IMR-90 (cell line): ENCODE measurements at regions not wholly inside any gene's neighbourhood (a gene's known extent, or its start where the extent isn't known, plus 50 kb on each side); places are given as distances from the start of the nearest gene placed in this dataset.

Experiments
- ATAC-seq: fragments of 200-7000 bp; cut with Tn5 transposase; 2 replicates; pipeline ENCODE4 v1.9.1; 2020; ENCODE audit warnings: low read depth, mild to moderate bottlenecking, moderate library complexity
- BruUV-seq: library from RNA; stranded (reverse); fragments of 400-500 nt; replicated peaks from 2 replicates; lab custom pipeline; 2021; lab: Mats Ljungman, UMichigan
- CTCF ChIA-PET: fragments of 300-600 bp; formaldehyde crosslinking; extraction: SDS; loops from one replicate; lab custom pipeline; 2021; ENCODE audit warnings: antibody characterized with exemption; lab: Yijun Ruan, JAX
- POLR2A ChIA-PET: fragments of 300-600 bp; sonication (Branson Sonifier 250); formaldehyde crosslinking; loops from one replicate; lab custom pipeline; 2022; ENCODE audit warnings: antibody characterized with exemption; ENCODE audit not compliant: unreplicated experiment; lab: Charles Lee
- DNase-seq: peaks from one replicate; pipeline ENCODE4 v3.0.0; 2013
- H2AFZ ChIP-seq: replicated peaks from 2 replicates; pipeline ENCODE3; 2013; ENCODE audit warnings: low read length, mild to moderate bottlenecking; ENCODE audit not compliant: poor library complexity
- H2AK5ac ChIP-seq: 2 replicates; pipeline ENCODE4 v1.6.1; 2013; ENCODE audit warnings: low read depth, low read length, inconsistent platforms
- H2AK9ac ChIP-seq: replicated peaks from 2 replicates; pipeline ENCODE3; 2013; ENCODE audit warnings: mild to moderate bottlenecking, low read depth, low read length, moderate library complexity; ENCODE audit not compliant: poor library complexity
- H2BK120ac ChIP-seq: 2 replicates; pipeline ENCODE4 v1.6.1; 2013; ENCODE audit warnings: low read depth, low read length, inconsistent platforms
- H2BK15ac ChIP-seq: 3 replicates; pipeline ENCODE4 v1.6.1; 2013; ENCODE audit warnings: low read depth, low read length, inconsistent platforms
- H2BK20ac ChIP-seq: 2 replicates; pipeline ENCODE4 v1.6.1; 2013; ENCODE audit warnings: low read depth, mild to moderate bottlenecking, inconsistent platforms, low read length, moderate library complexity
- H2BK5ac ChIP-seq: 2 replicates; pipeline ENCODE4 v1.6.1; 2013; ENCODE audit warnings: mild to moderate bottlenecking, low read depth, low read length, inconsistent platforms; ENCODE audit not compliant: poor library complexity, severe bottlenecking
- H3K14ac ChIP-seq: replicated peaks from 2 replicates; pipeline ENCODE4 v1.6.1; 2013; ENCODE audit warnings: low read depth, low read length, inconsistent platforms
- H3K18ac ChIP-seq: 2 replicates; pipeline ENCODE4 v1.6.1; 2013; ENCODE audit warnings: low read depth, low read length, control low read depth
- H3K23ac ChIP-seq: 2 replicates; pipeline ENCODE4 v1.6.1; 2013; ENCODE audit warnings: low read depth, low read length, inconsistent platforms
- H3K27ac ChIP-seq: 2 replicates; pipeline ENCODE4 v1.5.1; 2013; ENCODE audit warnings: mild to moderate bottlenecking, control low read depth, low read length; ENCODE audit not compliant: insufficient read depth
- H3K27me3 ChIP-seq: 2 replicates; pipeline ENCODE4 v1.6.1; 2013; ENCODE audit warnings: low read length; ENCODE audit not compliant: control insufficient read depth, insufficient read depth
- H3K36me3 ChIP-seq: 2 replicates; pipeline ENCODE4 v1.6.1; 2013; ENCODE audit warnings: low read length, mixed read lengths; ENCODE audit not compliant: control insufficient read depth, insufficient read depth
- H3K4ac ChIP-seq: 2 replicates; pipeline ENCODE4 v1.6.1; 2013; ENCODE audit warnings: low read depth, low read length, inconsistent platforms
- H3K4me1 ChIP-seq: 2 replicates; pipeline ENCODE4 v1.6.1; 2013; ENCODE audit warnings: low read length, mixed read lengths; ENCODE audit not compliant: control insufficient read depth, insufficient read depth
- H3K4me2 ChIP-seq: 2 replicates; pipeline ENCODE4 v1.6.1; 2013; ENCODE audit warnings: low read depth, mild to moderate bottlenecking, control low read depth, low read length, moderate library complexity
- H3K4me3 ChIP-seq: 2 replicates; pipeline ENCODE4 v1.5.1; 2013; ENCODE audit warnings: low read depth, mild to moderate bottlenecking, control low read depth, low read length, moderate library complexity; ENCODE audit not compliant: insufficient read depth
- H3K56ac ChIP-seq: 2 replicates; pipeline ENCODE4 v1.6.1; 2013; ENCODE audit warnings: low read length, inconsistent platforms; ENCODE audit not compliant: insufficient read depth; ENCODE audit errors: extremely low read depth
- H3K79me1 ChIP-seq, 2 experiments: 2 replicates each; pipeline ENCODE4 v1.6.1; 2013; ENCODE audit warnings: low read length in 2 of 2, inconsistent platforms in 1 of 2, low read depth in 1 of 2
- H3K9ac ChIP-seq: 2 replicates; pipeline ENCODE4 v1.6.1; 2013; ENCODE audit warnings: low read depth, low read length, control low read depth
- H3K9me1 ChIP-seq: 2 replicates; pipeline ENCODE4 v1.6.1; 2013; ENCODE audit warnings: low read length, inconsistent platforms; ENCODE audit not compliant: insufficient read depth
- H3K9me3 ChIP-seq: 2 replicates; pipeline ENCODE4 v1.6.1; 2013; ENCODE audit warnings: low read length; ENCODE audit not compliant: control insufficient read depth, insufficient read depth
- H4K20me1 ChIP-seq: 2 replicates; pipeline ENCODE4 v1.6.1; 2013; ENCODE audit warnings: low read length, inconsistent platforms; ENCODE audit not compliant: insufficient read depth
- H4K5ac ChIP-seq: 2 replicates; pipeline ENCODE4 v1.6.1; 2013; ENCODE audit warnings: mild to moderate bottlenecking, low read depth, low read length, control low read depth
- H4K8ac ChIP-seq, 2 experiments: 2 replicates each; pipeline ENCODE4 v1.6.1; 2013; ENCODE audit warnings: low read depth in 2 of 2, low read length in 2 of 2, control low read depth in 1 of 2, inconsistent platforms in 1 of 2
- H4K91ac ChIP-seq: 2 replicates; pipeline ENCODE4 v1.6.1; 2013; ENCODE audit warnings: low read depth, low read length, inconsistent platforms; ENCODE audit not compliant: insufficient read depth
- BHLHE40 ChIP-seq: fragments of 150-350 bp; IDR thresholded peaks from 2 replicates; pipeline ENCODE4 v1.6.1; 2016; ENCODE audit warnings: mild to moderate bottlenecking, low read depth, low read length
- CEBPB ChIP-seq: IDR thresholded peaks from 2 replicates; pipeline ENCODE4 v1.6.1; 2012; ENCODE audit warnings: low read depth, low read length, improper control_type of control experiment
- CHD1 ChIP-seq: IDR thresholded peaks from 2 replicates; pipeline ENCODE4 v1.6.1; 2012; ENCODE audit warnings: low read depth, low read length, improper control_type of control experiment
- FOS ChIP-seq: fragments of 150-350 bp; IDR thresholded peaks from 2 replicates; pipeline ENCODE4 v1.6.1; 2016; ENCODE audit warnings: low read depth, low read length
- MAZ ChIP-seq: IDR thresholded peaks from 2 replicates; pipeline ENCODE4 v1.6.1; 2012; ENCODE audit warnings: low read depth, mild to moderate bottlenecking, low read length, improper control_type of control experiment, moderate library complexity, borderline replicate concordance
- MXI1 ChIP-seq: IDR thresholded peaks from 2 replicates; pipeline ENCODE4 v1.6.1; 2012; ENCODE audit warnings: low read depth, mild to moderate bottlenecking, low read length, moderate library complexity, borderline replicate concordance
- NFE2L2 ChIP-seq: fragments of 150-350 bp; IDR thresholded peaks from 2 replicates; pipeline ENCODE4 v1.6.1; 2016; ENCODE audit warnings: low read depth, mild to moderate bottlenecking, low read length
- POLR2A ChIP-seq: IDR thresholded peaks from 2 replicates; pipeline ENCODE4 v1.6.1; 2012; ENCODE audit warnings: mild to moderate bottlenecking, low read depth, low read length
- RAD21 ChIP-seq: IDR thresholded peaks from 2 replicates; pipeline ENCODE4 v1.6.1; 2012; ENCODE audit warnings: low read length, improper control_type of control experiment
- RCOR1 ChIP-seq: IDR thresholded peaks from 2 replicates; pipeline ENCODE4 v1.6.1; 2012; ENCODE audit warnings: mild to moderate bottlenecking, low read length, improper control_type of control experiment; ENCODE audit not compliant: insufficient replicate concordance
- RFX5 ChIP-seq: IDR thresholded peaks from 2 replicates; pipeline ENCODE4 v1.8.0; 2012; ENCODE audit warnings: low read depth, mild to moderate bottlenecking, low read length, moderate library complexity
- SMC3 ChIP-seq: fragments of 150-350 bp; IDR thresholded peaks from 2 replicates; pipeline ENCODE4 v1.6.1; 2016; ENCODE audit warnings: low read depth, mild to moderate bottlenecking, antibody characterized with exemption, low read length, moderate library complexity
- WGBS, 2 experiments: methylation state at CpG; one replicate each; pipeline versions ENCODE4 v1.1.5 to v1.1.7; 2013; ENCODE audit warnings: missing lambda C conversion rate in 2 of 2; ENCODE audit not compliant: insufficient read length in 1 of 2; ENCODE audit errors: extremely low coverage in 2 of 2; 5-methylcytosine and 5-hydroxymethylcytosine counted together
- dilution Hi-C: fragments of 300-500 bp; cut with HindIII; formaldehyde crosslinking; loops from one replicate; pipeline ENCODE4 v1.14.3; 2018; ENCODE audit warnings: low sequenced_read_pairs; ENCODE audit not compliant: unreplicated experiment
- in situ Hi-C: fragments of 300-500 bp; cut with MboI; formaldehyde crosslinking; loops from 3 replicates; pipeline ENCODE4 v1.14.3; 2019; ENCODE audit warnings: low sequenced_read_pairs, inconsistent platforms, mixed read lengths
- intact Hi-C: fragments of 100-400 bp; cut with micrococcal nuclease; formaldehyde crosslinking; loops from 2 replicates; pipeline ENCODE4 v1.10.0; 2022
- TF ChIP-seq, protein P1 (sequence below): fragments of 150-350 bp; IDR thresholded peaks from 2 replicates; pipeline ENCODE4 v1.6.1; 2017; ENCODE audit warnings: mild to moderate bottlenecking, antibody characterized with exemption, low read length, low read depth
- TF ChIP-seq, protein P2 (sequence below): conservative IDR thresholded peaks from 2 replicates; pipeline ENCODE4 v1.5.1; 2012; ENCODE audit warnings: mild to moderate bottlenecking, low read depth, low read length, improper control_type of control experiment
- TF ChIP-seq, protein P3 (sequence below): fragments of 150-350 bp; IDR thresholded peaks from 2 replicates; pipeline ENCODE4 v1.6.1; 2016; ENCODE audit warnings: low read depth, mild to moderate bottlenecking, low read length, moderate library complexity, borderline replicate concordance

DNA sequence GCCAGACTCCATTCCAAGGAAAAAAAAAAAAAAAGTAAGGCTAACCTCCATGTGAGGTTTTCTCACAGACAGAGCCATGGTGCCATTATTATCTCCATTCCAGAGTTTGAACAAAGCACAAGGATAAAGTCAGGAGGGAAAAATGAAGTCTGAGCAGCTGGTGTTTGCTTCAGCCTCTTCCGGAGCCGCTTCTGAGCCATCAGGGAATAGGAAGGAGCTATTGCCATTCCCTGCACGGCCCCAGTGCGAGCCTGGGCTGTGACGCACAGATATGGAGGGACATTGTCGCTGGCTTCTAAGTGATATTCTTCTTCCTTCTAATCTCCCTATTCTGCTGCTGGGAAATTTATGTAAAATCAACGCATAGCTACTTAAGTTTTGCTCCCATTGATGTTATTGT, 69.5 kb upstream of the PIRT start:
- Histone ChIP-seq H3K18ac (no peak overlapping the region), H3K27ac (no peak overlapping the region), H3K4me1 (no peaks in the 10 kb centered on the region), H3K4ac (no peak overlapping the region), H3K9me1 (no peaks in the 10 kb centered on the region), H2AK9ac (no peak overlapping the region), H4K5ac (no peak overlapping the region), H4K91ac (no peak overlapping the region), H3K23ac (no peak overlapping the region), H2BK5ac (no peak overlapping the region), H3K4me2 (no peak overlapping the region), H3K9ac (no peak overlapping the region), H3K36me3 (no peaks in the 10 kb centered on the region), H2BK20ac (no peak overlapping the region), H2BK120ac (no peak overlapping the region), H3K14ac (no peak overlapping the region), H3K9me3 (peaks cover 9% of the 10 kb centered on the region), H3K27me3 (no peaks in the 10 kb centered on the region), H3K4me3 (no peak overlapping the region), H2AK5ac (no peak overlapping the region), H4K8ac (no peak overlapping the region), H2AFZ (no peak overlapping the region), H2BK15ac (no peak overlapping the region), H3K56ac (no peak overlapping the region), H3K79me1 (no peaks in the 10 kb centered on the region), H4K20me1 (no peaks in the 10 kb centered on the region)
- BruUV-seq, result no TSS peak
- in situ Hi-C loops (no loop called here), intact Hi-C loops (no loop called here), dilution Hi-C loops (no loop called here)
- ChIA-PET CTCF (no interaction called here), POLR2A (no interaction called here)
- DNase-seq (no peak), ATAC-seq (no peak)
- TF ChIP-seq, protein P1, sequence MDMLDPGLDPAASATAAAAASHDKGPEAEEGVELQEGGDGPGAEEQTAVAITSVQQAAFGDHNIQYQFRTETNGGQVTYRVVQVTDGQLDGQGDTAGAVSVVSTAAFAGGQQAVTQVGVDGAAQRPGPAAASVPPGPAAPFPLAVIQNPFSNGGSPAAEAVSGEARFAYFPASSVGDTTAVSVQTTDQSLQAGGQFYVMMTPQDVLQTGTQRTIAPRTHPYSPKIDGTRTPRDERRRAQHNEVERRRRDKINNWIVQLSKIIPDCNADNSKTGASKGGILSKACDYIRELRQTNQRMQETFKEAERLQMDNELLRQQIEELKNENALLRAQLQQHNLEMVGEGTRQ, result no peak
- TF ChIP-seq CHD1 (no peak), NFE2L2 (no peak), SMC3 (no peak), POLR2A (no peak), RAD21 (no peak), CEBPB (no peak), BHLHE40 (no peak), FOS (no peak), MXI1 (no peak), MAZ (no peak), RFX5 (no peak), RCOR1 (no peak)
- TF ChIP-seq, protein P2, sequence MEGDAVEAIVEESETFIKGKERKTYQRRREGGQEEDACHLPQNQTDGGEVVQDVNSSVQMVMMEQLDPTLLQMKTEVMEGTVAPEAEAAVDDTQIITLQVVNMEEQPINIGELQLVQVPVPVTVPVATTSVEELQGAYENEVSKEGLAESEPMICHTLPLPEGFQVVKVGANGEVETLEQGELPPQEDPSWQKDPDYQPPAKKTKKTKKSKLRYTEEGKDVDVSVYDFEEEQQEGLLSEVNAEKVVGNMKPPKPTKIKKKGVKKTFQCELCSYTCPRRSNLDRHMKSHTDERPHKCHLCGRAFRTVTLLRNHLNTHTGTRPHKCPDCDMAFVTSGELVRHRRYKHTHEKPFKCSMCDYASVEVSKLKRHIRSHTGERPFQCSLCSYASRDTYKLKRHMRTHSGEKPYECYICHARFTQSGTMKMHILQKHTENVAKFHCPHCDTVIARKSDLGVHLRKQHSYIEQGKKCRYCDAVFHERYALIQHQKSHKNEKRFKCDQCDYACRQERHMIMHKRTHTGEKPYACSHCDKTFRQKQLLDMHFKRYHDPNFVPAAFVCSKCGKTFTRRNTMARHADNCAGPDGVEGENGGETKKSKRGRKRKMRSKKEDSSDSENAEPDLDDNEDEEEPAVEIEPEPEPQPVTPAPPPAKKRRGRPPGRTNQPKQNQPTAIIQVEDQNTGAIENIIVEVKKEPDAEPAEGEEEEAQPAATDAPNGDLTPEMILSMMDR, result no peak
- TF ChIP-seq, protein P3, sequence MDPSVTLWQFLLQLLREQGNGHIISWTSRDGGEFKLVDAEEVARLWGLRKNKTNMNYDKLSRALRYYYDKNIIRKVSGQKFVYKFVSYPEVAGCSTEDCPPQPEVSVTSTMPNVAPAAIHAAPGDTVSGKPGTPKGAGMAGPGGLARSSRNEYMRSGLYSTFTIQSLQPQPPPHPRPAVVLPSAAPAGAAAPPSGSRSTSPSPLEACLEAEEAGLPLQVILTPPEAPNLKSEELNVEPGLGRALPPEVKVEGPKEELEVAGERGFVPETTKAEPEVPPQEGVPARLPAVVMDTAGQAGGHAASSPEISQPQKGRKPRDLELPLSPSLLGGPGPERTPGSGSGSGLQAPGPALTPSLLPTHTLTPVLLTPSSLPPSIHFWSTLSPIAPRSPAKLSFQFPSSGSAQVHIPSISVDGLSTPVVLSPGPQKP, result no peak
- no CpG with 5 or more reads among the region's 7 CpGs for WGBS, 2 experiments
